HepG2 (cell line): ENCODE measurements at regions not wholly inside any gene's neighbourhood (a gene's known extent, or its start where the extent isn't known, plus 50 kb on each side); places are given as distances from the start of the nearest gene placed in this dataset.

Source experiments
- ATAC-seq: fragments of 200-7000 bp; cut with Tn5 transposase; 3 replicates; pipeline ENCODE4 v1.9.1; 2020; ENCODE audit warnings: mild to moderate bottlenecking, moderate library complexity
- BruUV-seq: library from RNA; stranded (reverse); fragments of 400-500 nt; replicated peaks from 2 replicates; lab custom pipeline; 2021; lab: Mats Ljungman, UMichigan
- CTCF ChIA-PET: fragments of 300-600 bp; formaldehyde crosslinking; extraction: SDS; loops from one replicate; lab custom pipeline; 2021; ENCODE audit warnings: low total read pairs, inconsistent platforms, low intra/inter-chr PET ratio; lab: Yijun Ruan, JAX
- POLR2A ChIA-PET: fragments of 350-600 bp; sonication (Branson Sonifier 250); formaldehyde crosslinking; loops from one replicate; lab custom pipeline; 2020; ENCODE audit warnings: antibody characterized with exemption, inconsistent platforms; lab: Yijun Ruan, JAX
- DNase-seq: peaks from one replicate; pipeline ENCODE4 v3.0.0-alpha.2; 2015; ENCODE audit warnings: low spot score
- FAIRE-seq: peaks from 3 replicates; lab custom pipeline; 2011; peaks lifted over from hg19 to GRCh38; lab: Jason Lieb, UNC
- H2AFZ ChIP-seq: one replicate; pipeline ENCODE4 v1.6.1; 2011; ENCODE audit warnings: low read length, inconsistent platforms
- H3K27ac ChIP-seq: fragments of 300-600 bp; 3 replicates; pipeline ENCODE4 v1.8.0; 2011; ENCODE audit warnings: mixed run types, mild to moderate bottlenecking, mixed read lengths, low read length, inconsistent platforms; ENCODE audit not compliant: insufficient read depth; ENCODE audit errors: extremely low read length
- H3K27me3 ChIP-seq, 2 experiments: fragments of 200-600 bp in 1 of 2; 2 replicates in 1 of 2; 3 replicates in 1 of 2; pipeline versions ENCODE4 v1.6.0 to v1.8.0; 2011; ENCODE audit warnings: low read length in 2 of 2, mild to moderate bottlenecking in 2 of 2, moderate library complexity in 2 of 2, inconsistent platforms in 1 of 2; ENCODE audit not compliant: insufficient read depth in 2 of 2, control insufficient read depth in 1 of 2
- H3K36me3 ChIP-seq, 2 experiments: fragments of 200-600 bp in 1 of 2; replicated peaks in 1 of 2; 2 replicates in 1 of 2; 3 replicates in 1 of 2; pipeline versions ENCODE4 v1.5.1 to v1.8.0; 2011; ENCODE audit warnings: low read length in 2 of 2, inconsistent platforms in 1 of 2; ENCODE audit not compliant: insufficient read depth in 2 of 2, control insufficient read depth in 1 of 2
- H3K4me1 ChIP-seq: 2 replicates; pipeline ENCODE4 v1.5.1; 2012; ENCODE audit warnings: low read length, inconsistent platforms; ENCODE audit not compliant: insufficient read depth
- H3K4me2 ChIP-seq: 2 replicates; pipeline ENCODE4 v1.6.0; 2011; ENCODE audit warnings: low read depth, low read length, inconsistent platforms
- H3K4me3 ChIP-seq, 3 experiments: fragments of 200-600 bp in 1 of 3; sonication (generic), shearing (Covaris generic) in 1 of 3; replicated peaks in 1 of 3; 2 replicates each; pipeline ENCODE4 v1.5.1; 2011 to 2016; ENCODE audit warnings: low read length in 3 of 3, inconsistent platforms in 2 of 3, low read depth in 2 of 3, mild to moderate bottlenecking in 2 of 3, control low read depth in 1 of 3, mixed read lengths in 1 of 3; ENCODE audit not compliant: insufficient read depth in 1 of 3
- H3K79me2 ChIP-seq: one replicate; pipeline ENCODE4 v1.6.1; 2011; ENCODE audit warnings: low read length, inconsistent platforms; ENCODE audit not compliant: insufficient read depth
- H3K9ac ChIP-seq: 2 replicates; pipeline ENCODE4 v1.6.0; 2011; ENCODE audit warnings: mild to moderate bottlenecking, low read depth, low read length, inconsistent platforms; ENCODE audit not compliant: insufficient read depth
- H3K9me3 ChIP-seq: 2 replicates; pipeline ENCODE4 v1.5.1; 2012; ENCODE audit warnings: mild to moderate bottlenecking, low read length
- H4K20me1 ChIP-seq: 2 replicates; pipeline ENCODE4 v1.6.0; 2011; ENCODE audit warnings: inconsistent platforms, mild to moderate bottlenecking, low read length, moderate library complexity; ENCODE audit not compliant: insufficient read depth
- PAWR ChIP-seq: sonication (generic); formaldehyde crosslinking; IDR thresholded peaks from 2 replicates; pipeline ENCODE4 v1.4.0; 2020; ENCODE audit warnings: missing genetic modification reagents, mild to moderate bottlenecking, borderline replicate concordance
- REL ChIP-seq: sonication (generic); formaldehyde crosslinking; conservative IDR thresholded peaks from 2 replicates; pipeline ENCODE4 v1.8.0; 2022; ENCODE audit warnings: mild to moderate bottlenecking, missing genetic modification reagents, moderate library complexity
- TSC22D2 ChIP-seq: sonication (generic); formaldehyde crosslinking; IDR thresholded peaks from 2 replicates; pipeline ENCODE4 v1.5.1; 2020; ENCODE audit warnings: missing genetic modification reagents, mild to moderate bottlenecking, borderline replicate concordance
- ZIK1 ChIP-seq: sonication (generic); formaldehyde crosslinking; IDR thresholded peaks from 2 replicates; pipeline ENCODE4 v1.5.0; 2020; ENCODE audit warnings: mild to moderate bottlenecking, low read depth, missing genetic modification reagents, borderline replicate concordance
- ZNF335 ChIP-seq: sonication (generic); formaldehyde crosslinking; IDR thresholded peaks from 2 replicates; pipeline ENCODE4 v1.4.0; 2020; ENCODE audit warnings: missing genetic modification reagents
- ZNF556 ChIP-seq: sonication (generic); formaldehyde crosslinking; IDR thresholded peaks from 2 replicates; pipeline ENCODE4 v1.4.0; 2020; ENCODE audit warnings: mild to moderate bottlenecking, missing genetic modification reagents, borderline replicate concordance
- WGBS: methylation state at CpG from one replicate; pipeline ENCODE4 v1.1.6; 2017; ENCODE audit warnings: low lambda C conversion rate; 5-methylcytosine and 5-hydroxymethylcytosine counted together
- in situ Hi-C: cut with HindIII; loops from 2 replicates; pipeline ENCODE4 v1.10.0; 2017; ENCODE audit warnings: low pct_unique_long_range_greater_than_20kb; ENCODE audit not compliant: extremely low pct_ligation_motif_present
- intact Hi-C: fragments of 100-400 bp; cut with micrococcal nuclease; formaldehyde crosslinking; loops from one replicate; pipeline ENCODE4 v1.10.0; 2022; ENCODE audit not compliant: unreplicated experiment
- TF ChIP-seq, protein P1 (sequence below): sonication (generic); formaldehyde crosslinking; IDR thresholded peaks from 2 replicates; pipeline ENCODE4 v1.8.0; 2022; ENCODE audit warnings: missing genetic modification reagents, mild to moderate bottlenecking, inconsistent platforms, borderline replicate concordance
- TF ChIP-seq, protein P2 (sequence below): IDR thresholded peaks from 2 replicates; pipeline ENCODE4 v1.6.1; 2016; ENCODE audit warnings: missing genetic modification reagents, missing compliant biosample characterization
- TF ChIP-seq, protein P3 (sequence below): IDR thresholded peaks from 2 replicates; pipeline ENCODE4 v1.6.1; 2012; ENCODE audit warnings: inconsistent platforms
- TF ChIP-seq, protein P4 (sequence below): sonication (generic); formaldehyde crosslinking; IDR thresholded peaks from 2 replicates; pipeline ENCODE4 v1.4.0; 2020; ENCODE audit warnings: mild to moderate bottlenecking, missing genetic modification reagents
- TF ChIP-seq, protein P5 (sequence below): sonication (generic); formaldehyde crosslinking; IDR thresholded peaks from 2 replicates; pipeline ENCODE4 v1.5.1; 2020; ENCODE audit warnings: missing genetic modification reagents, mild to moderate bottlenecking, borderline replicate concordance
- TF ChIP-seq, protein P6 (sequence below): sonication (generic); formaldehyde crosslinking; IDR thresholded peaks from 2 replicates; pipeline ENCODE4 v1.5.0; 2020; ENCODE audit warnings: missing genetic modification reagents, mild to moderate bottlenecking, borderline replicate concordance

DNA sequence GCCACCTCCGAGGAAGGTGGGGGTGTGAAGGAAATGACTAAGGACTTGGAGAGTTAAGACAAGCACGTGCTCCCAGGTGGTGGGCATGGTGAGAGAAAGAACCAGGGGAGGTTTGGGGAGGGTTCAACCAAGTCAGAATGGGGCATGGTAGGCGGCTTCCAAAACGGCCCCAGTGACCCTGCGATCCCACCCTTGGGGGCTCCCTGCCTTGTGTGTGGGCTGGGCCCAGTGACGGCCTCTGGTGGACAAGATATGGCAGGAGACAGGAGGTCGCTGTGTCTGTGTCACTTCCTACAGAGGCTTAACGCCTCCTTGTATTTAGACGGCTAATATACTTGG is 51.3 kb upstream of the IRX4 start:
- in situ Hi-C loops (no loop called here), intact Hi-C loops (no loop called here)
- POLR2A ChIA-PET = no interaction called here
- FAIRE-seq = no peak
- Histone ChIP-seq H2AFZ (no peak overlapping the region), H3K27me3 (peaks cover 4 to 54% of the 10 kb centered on the region in 2 experiments; a peak in 4 of 5 replicates), H3K4me1 (no peaks in the 10 kb centered on the region), H3K4me2 (no peak overlapping the region), H4K20me1 (no peaks in the 10 kb centered on the region), H3K27ac (no peak overlapping the region), H3K9me3 (peaks cover 7% of the 10 kb centered on the region; the same call in 1 of the 2 replicates), H3K79me2 (no peaks in the 10 kb centered on the region), H3K4me3 (no peak overlapping the region), H3K9ac (no peak overlapping the region), H3K36me3 (no peaks in the 10 kb centered on the region)
- no TSS peak for BruUV-seq
- ATAC-seq = no peak
- no peak for DNase-seq
- WGBS = 25% methylated on average over 9 of the region's 9 CpGs
- TF ChIP-seq, protein P1, sequence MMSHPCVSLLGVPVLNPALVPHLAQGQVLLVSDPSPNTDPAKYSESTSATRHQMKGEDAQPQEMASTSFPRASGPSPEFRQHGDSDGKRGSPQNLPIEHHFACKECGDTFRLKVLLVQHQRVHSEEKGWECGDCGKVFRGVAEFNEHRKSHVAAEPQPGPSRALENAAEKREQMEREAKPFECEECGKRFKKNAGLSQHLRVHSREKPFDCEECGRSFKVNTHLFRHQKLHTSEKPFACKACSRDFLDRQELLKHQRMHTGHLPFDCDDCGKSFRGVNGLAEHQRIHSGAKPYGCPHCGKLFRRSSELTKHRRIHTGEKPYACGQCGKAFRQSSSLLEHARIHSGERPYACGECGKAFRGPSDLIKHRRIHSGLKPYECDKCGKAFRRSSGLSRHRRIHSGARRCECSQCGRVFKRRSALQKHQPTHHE (CRISPR knock-in tag) = no peak
- TF ChIP-seq REL (no peak), ZNF335 (no peak), PAWR (CRISPR knock-in tag) (no peak), TSC22D2 (CRISPR knock-in tag) (no peak), ZIK1 (CRISPR knock-in tag) (no peak), ZNF556 (no peak)
- TF ChIP-seq, protein P2, sequence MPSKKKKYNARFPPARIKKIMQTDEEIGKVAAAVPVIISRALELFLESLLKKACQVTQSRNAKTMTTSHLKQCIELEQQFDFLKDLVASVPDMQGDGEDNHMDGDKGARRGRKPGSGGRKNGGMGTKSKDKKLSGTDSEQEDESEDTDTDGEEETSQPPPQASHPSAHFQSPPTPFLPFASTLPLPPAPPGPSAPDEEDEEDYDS = no peak
- TF ChIP-seq, protein P3, sequence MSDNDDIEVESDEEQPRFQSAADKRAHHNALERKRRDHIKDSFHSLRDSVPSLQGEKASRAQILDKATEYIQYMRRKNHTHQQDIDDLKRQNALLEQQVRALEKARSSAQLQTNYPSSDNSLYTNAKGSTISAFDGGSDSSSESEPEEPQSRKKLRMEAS = no peak
- TF ChIP-seq, protein P4, sequence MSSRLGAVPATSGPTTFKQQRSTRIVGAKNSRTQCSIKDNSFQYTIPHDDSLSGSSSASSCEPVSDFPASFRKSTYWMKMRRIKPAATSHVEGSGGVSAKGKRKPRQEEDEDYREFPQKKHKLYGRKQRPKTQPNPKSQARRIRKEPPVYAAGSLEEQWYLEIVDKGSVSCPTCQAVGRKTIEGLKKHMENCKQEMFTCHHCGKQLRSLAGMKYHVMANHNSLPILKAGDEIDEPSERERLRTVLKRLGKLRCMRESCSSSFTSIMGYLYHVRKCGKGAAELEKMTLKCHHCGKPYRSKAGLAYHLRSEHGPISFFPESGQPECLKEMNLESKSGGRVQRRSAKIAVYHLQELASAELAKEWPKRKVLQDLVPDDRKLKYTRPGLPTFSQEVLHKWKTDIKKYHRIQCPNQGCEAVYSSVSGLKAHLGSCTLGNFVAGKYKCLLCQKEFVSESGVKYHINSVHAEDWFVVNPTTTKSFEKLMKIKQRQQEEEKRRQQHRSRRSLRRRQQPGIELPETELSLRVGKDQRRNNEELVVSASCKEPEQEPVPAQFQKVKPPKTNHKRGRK (CRISPR knock-in tag) = no peak
- TF ChIP-seq, protein P5, sequence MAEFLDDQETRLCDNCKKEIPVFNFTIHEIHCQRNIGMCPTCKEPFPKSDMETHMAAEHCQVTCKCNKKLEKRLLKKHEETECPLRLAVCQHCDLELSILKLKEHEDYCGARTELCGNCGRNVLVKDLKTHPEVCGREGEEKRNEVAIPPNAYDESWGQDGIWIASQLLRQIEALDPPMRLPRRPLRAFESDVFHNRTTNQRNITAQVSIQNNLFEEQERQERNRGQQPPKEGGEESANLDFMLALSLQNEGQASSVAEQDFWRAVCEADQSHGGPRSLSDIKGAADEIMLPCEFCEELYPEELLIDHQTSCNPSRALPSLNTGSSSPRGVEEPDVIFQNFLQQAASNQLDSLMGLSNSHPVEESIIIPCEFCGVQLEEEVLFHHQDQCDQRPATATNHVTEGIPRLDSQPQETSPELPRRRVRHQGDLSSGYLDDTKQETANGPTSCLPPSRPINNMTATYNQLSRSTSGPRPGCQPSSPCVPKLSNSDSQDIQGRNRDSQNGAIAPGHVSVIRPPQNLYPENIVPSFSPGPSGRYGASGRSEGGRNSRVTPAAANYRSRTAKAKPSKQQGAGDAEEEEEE (CRISPR knock-in tag) = no peak
- TF ChIP-seq, protein P6, sequence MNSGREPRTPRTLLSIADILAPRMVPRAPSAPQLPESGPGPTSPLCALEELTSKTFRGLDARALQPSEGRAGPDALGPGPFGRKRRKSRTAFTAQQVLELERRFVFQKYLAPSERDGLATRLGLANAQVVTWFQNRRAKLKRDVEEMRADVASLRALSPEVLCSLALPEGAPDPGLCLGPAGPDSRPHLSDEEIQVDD (CRISPR knock-in tag) = no peak
- CTCF ChIA-PET = no interaction called here
